CD4-positive, alpha-beta T cell treated with Interleukin-6 for 4 hours (primary cell): ENCODE measurements at regions not wholly inside any gene's neighbourhood (a gene's known extent, or its start where the extent isn't known, plus 50 kb on each side); places are given as distances from the start of the nearest gene placed in this dataset.
"Not testable (repeated sequence)": the region's sequence is repeated elsewhere in the genome, so short reads cannot be mapped to it uniquely, and the experiment has no call there.

Experiments used
- DNase-seq: peaks from one replicate; pipeline ENCODE4 v3.0.0-alpha.2; 2020; ENCODE audit warnings: mixed read lengths

GRCh38 chr12:124379938-124380754 lies 85.3 kb downstream of the RFLNA start:
- no peak for DNase-seq

DNA sequence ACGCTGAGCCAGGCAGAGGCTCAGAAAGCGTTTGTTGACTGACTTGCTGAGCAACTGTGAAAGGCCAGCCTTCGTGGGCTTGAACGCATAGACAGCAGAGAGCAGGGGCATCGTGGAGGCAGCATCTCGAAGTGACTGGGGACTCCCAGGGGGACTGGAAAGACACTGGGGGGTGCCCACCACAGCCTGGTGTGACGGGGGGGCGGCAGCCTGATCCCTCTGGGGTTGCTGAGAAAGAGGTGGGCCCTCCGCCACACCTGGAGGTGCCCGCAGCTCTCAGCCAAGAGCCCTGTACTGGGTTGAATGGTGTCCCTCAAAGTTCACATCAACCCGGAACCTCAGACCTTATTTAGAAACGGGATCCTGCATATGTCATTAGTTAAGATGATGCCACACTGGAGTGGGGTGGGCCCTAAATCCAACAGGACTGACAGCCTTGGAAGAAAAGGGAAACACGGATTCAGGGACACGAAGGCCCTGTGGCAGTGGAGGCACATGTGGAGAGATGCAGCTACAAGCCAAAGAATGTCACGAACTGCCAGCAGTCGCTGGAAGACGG lies 84.6 kb downstream of the RFLNA start:
- DNase-seq: no peak

DNA sequence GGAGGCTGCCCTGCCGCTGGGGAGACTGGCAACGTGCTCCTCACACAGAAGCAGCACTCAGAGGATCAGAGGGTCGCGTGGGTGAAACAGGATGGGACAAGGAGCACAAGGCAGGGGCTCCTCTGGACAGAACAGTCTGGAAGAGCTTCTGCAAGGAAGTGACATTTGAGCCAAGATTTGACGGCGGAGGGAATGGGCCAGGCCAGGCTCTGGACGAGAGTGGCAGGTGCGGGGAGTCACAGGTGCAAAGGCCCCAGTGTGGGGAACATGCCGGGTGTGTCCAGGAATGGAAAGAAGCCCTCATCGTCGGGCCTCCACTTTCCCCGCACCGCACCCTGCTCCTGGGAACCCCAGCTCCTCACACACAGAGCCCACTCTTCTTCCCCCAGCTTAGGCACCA lies 84.0 kb downstream of the RFLNA start:
- no peak for DNase-seq

DNA sequence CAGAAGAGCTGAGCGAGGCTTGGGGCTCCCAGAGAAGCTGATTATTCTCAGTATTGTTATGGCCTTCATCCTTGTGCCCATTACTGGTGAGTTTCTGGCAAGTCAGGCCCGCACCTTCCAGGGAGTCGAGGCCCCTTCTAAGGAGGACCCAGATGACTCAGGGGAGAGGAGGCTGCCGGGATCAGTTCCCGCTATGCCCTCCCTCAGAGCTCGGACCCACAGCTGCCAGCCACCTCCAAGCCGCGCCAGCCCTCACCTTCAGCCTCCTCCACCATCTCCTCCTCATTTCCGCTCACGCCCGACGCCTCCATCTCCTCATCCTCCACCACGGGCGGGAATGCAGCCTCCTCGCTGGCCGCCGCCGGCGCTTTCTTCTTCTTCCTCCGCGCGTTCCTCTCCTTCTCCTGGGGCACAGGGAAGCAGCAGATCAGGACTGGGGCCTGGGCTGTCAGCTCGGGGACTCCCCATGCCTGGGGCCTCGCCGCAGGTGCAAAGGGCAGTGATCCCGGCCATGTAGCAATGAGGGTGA lies 83.2 kb downstream of the RFLNA start:
- no peak for DNase-seq

- no peak for DNase-seq
Observed at GRCh38 chr12:124376435-124376834, 81.5 kb downstream of the RFLNA start.

- DNase-seq: no peak
Observed at GRCh38 chr12:124375789-124376175, 80.9 kb downstream of the RFLNA start.

DNA sequence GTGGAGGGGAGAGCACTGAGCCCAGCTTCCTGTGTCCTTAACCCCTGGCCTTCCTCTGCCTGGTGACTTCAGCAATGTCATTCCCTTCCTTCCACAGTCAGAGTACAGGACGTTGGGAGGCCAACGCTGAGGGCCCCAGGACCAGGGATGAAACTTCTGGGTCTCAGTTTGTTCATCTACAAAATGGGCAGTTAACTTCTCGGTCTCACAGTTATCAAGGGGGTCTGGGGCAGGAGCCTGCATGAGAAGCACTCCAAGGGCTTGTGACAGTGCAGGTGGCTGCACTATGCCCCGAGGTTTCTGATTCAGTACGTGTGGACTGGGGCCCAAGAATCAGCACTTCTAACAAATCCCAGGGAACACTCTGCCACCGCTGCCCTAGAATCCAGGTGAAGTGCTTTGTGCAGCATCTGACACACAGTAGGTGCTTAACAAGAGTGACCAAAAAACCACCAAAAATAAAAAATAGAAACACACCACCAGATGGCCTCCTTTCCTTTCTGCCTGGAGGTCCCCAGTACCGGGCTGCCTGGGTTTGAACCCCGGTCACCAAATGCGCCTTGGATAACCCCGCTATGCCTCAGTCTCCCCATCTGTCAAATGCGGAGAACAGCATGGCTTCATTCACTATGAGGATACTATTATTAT lies 80.4 kb downstream of the RFLNA start:
- DNase-seq: no peak

GRCh38 chr12:124374567-124374966 lies 79.7 kb downstream of the RFLNA start:
- DNase-seq: no peak

- DNase-seq: no peak
Observed at GRCh38 chr12:124374147-124374546, 79.3 kb downstream of the RFLNA start.

DNA sequence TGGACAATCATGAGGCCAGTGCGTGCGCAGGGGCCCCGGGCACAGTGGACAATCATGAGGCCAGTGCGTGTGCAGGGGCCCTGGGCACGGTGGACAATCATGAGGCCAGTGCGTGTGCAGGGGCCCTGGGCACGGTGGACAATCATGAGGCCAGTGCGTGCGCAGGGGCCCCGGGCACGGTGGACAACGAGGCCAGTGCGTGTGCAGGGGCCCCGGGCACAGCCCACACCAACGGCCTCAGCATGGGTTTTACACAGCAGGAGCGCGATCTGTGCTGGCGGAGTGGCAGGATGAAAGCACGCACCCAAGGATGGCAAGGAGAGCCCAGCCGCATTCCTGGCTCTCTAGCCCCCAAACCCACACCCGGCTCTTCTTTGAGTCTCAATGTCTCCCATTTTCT lies 78.8 kb downstream of the RFLNA start:
- not testable (repeated sequence) for DNase-seq

GRCh38 chr12:124372831-124373230 lies 77.9 kb downstream of the RFLNA start:
- DNase-seq: no peak

DNA sequence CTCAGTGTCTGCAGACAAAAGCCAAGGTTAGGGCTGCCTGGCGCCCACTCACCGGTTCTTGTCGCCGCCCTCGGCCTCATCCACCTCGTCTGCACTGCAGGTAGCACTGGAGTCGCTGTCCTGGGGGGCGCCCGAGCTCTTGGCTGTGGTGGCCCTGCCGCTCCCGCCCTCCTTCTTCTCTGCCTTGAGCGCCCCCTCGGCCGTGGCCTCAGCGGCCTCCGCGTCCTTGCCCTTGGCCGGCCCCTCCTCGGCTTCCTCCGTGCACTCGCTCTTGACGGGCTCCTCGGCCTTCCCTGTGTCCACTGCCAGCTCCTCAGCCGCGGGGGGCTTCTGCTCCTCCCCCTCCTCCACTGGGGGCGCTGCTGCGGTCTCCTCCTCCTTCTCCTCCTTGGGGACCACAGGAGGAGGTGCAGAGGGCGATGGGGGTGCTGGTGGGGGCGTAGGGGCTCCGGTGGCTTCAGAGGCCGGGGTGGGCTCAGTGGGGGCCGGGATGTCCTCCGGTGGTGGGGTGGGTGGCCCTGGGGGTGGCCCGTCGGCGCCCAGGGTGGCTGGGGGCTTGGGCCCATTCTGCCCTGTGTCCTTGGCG lies 77.2 kb downstream of the RFLNA start:
- DNase-seq: no peak

DNA sequence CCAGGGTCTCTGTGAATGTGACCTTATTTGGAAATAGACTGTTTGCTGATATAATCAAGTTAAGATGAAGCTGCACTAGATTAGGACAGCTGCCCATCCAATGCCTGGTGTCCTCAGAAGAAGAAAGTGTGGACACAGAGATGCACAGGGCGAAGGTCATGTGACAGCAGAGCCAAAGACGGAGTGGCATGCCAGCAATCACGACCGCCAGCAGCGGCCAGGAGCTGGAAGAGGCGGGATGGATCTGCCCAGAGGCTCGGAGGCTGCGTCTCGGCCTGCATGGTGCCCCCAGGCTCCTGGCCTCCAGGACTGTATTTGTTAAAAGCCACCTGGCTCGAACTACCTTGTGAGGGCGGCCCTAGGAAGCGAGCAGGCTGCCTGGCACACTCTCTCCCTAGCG lies 76.5 kb downstream of the RFLNA start:
- DNase-seq: no peak

DNA sequence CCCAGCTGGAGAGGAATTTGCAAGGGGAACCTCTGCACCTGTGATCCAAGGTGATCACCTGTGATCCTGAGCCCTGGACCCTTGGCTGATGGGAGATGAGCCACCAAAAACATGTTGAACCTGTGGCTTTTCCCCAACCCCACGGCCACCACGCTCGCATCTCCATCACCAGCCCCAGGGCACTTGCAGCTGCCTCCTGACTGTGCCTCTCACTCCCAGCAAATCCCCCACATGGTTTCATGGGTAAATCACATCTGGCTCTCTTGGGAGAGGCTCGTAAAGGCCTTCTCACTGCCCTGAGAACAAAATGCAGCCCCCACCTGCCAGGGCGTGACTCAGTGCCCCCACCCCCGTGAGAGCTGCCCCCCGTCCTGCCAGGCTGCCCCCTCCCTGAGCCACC lies 76.0 kb downstream of the RFLNA start:
- no peak for DNase-seq

GRCh38 chr12:124370384-124370783 lies 75.5 kb downstream of the RFLNA start:
- no peak for DNase-seq

GRCh38 chr12:124369827-124370378 lies 75.0 kb downstream of the RFLNA start:
- DNase-seq: no peak

- DNase-seq: no peak
Observed at GRCh38 chr12:124369055-124369826, 74.3 kb downstream of the RFLNA start.

GRCh38 chr12:124368421-124369032 lies 73.6 kb downstream of the RFLNA start:
- no peak for DNase-seq

DNA sequence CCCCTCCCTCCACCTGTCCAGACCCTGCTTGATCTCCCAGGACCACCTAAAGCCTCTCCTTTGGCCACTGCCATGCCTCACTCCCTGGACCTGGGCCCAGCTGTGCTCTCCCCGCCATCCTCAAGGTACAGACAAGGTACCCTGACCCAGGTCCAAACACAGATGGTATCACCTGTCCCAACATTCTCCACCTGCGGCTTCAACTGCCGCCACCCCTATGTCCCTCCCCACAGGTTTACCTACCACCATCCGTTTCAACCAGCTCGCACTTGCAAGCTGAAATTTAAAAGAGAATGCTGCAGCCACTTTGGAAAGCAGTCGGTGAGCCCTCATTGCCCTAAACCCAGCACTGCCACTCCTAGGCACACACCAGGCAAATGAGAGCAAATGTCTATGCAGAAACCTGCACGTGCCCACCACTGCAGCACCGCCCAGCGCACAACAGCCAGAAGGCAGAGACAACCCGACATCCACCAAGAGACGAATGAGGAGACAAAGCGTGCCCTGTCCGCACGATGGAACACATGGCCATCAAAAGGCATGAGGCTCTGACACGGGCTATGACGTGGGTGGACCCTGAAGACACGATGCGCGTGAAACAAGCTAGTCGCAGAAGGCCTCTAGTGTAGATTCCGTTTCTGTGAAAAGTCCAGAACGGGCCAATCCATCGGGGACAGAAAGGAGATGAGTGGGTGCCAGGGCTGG lies 71.0 kb downstream of the RFLNA start:
- DNase-seq: no peak
